Keratinocyte (primary cell): ENCODE measurements at regions not wholly inside any gene's neighbourhood (a gene's known extent, or its start where the extent isn't known, plus 50 kb on each side); places are given as distances from the start of the nearest gene placed in this dataset.

ENCODE experiments used
- DNase-seq: peaks from one replicate; pipeline ENCODE4 v3.0.0-alpha.2; 2011; ENCODE audit warnings: low read depth, missing footprints, low spot score
- FAIRE-seq: peaks from 2 replicates; lab custom pipeline; 2011; peaks lifted over from hg19 to GRCh38; lab: Jason Lieb, UNC
- H2AFZ ChIP-seq: 2 replicates; pipeline ENCODE4 v1.6.0; 2012; ENCODE audit warnings: low read length, control low read depth, inconsistent platforms; ENCODE audit not compliant: control insufficient read depth
- H3K27ac ChIP-seq: 2 replicates; pipeline ENCODE4 v1.5.1; 2011; ENCODE audit warnings: low read length; ENCODE audit not compliant: control insufficient read depth, insufficient read depth
- H3K27me3 ChIP-seq: 3 replicates; pipeline ENCODE4 v1.6.0; 2011; ENCODE audit warnings: low read length; ENCODE audit not compliant: control insufficient read depth, insufficient read depth; ENCODE audit errors: extremely low read depth
- H3K36me3 ChIP-seq, 2 experiments: 2 replicates in 1 of 2; 3 replicates in 1 of 2; pipeline ENCODE4 v1.5.1; 2011; ENCODE audit warnings: low read length in 2 of 2, mild to moderate bottlenecking in 1 of 2; ENCODE audit not compliant: control insufficient read depth in 2 of 2, insufficient read depth in 2 of 2; ENCODE audit errors: extremely low read depth in 1 of 2
- H3K4me1 ChIP-seq: 3 replicates; pipeline ENCODE4 v1.5.1; 2011; ENCODE audit warnings: low read length; ENCODE audit not compliant: control insufficient read depth, insufficient read depth; ENCODE audit errors: extremely low read depth
- H3K4me2 ChIP-seq: 3 replicates; pipeline ENCODE4 v1.6.0; 2011; ENCODE audit warnings: low read depth, low read length; ENCODE audit not compliant: control insufficient read depth, insufficient read depth; ENCODE audit errors: extremely low read depth
- H3K4me3 ChIP-seq, 3 experiments: fragments of 200-600 bp in 1 of 3; sonication (generic) in 1 of 3; 2 replicates in 2 of 3; 3 replicates in 1 of 3; pipeline ENCODE4 v1.5.1; 2011 to 2016; ENCODE audit warnings: low read length in 3 of 3, mild to moderate bottlenecking in 3 of 3, control low read depth in 2 of 3, inconsistent platforms in 1 of 3, low read depth in 1 of 3, mixed read lengths in 1 of 3, mixed run types in 1 of 3, moderate library complexity in 1 of 3; ENCODE audit not compliant: control insufficient read depth in 2 of 3, insufficient read depth in 2 of 3; ENCODE audit errors: extremely low read depth in 1 of 3
- H3K79me2 ChIP-seq: 2 replicates; pipeline ENCODE4 v1.6.0; 2012; ENCODE audit warnings: low read length; ENCODE audit not compliant: control insufficient read depth, insufficient read depth
- H3K9ac ChIP-seq: 3 replicates; pipeline ENCODE4 v1.6.0; 2011; ENCODE audit warnings: low read length; ENCODE audit not compliant: control insufficient read depth, insufficient read depth; ENCODE audit errors: extremely low read depth
- H3K9me1 ChIP-seq: 3 replicates; pipeline ENCODE4 v1.6.0; 2011; ENCODE audit warnings: low read length; ENCODE audit not compliant: control insufficient read depth, insufficient read depth; ENCODE audit errors: extremely low read depth
- H3K9me3 ChIP-seq: 2 replicates; pipeline ENCODE4 v1.5.1; 2012; ENCODE audit warnings: low read depth, low read length; ENCODE audit not compliant: control insufficient read depth
- H4K20me1 ChIP-seq: 3 replicates; pipeline ENCODE4 v1.6.0; 2011; ENCODE audit warnings: low read length; ENCODE audit not compliant: control insufficient read depth, insufficient read depth; ENCODE audit errors: extremely low read depth
- EZH2 ChIP-seq: IDR thresholded peaks from one replicate; pipeline ENCODE4 v1.6.1; 2012; ENCODE audit warnings: inconsistent platforms, mild to moderate bottlenecking, low read length, moderate library complexity
- dilution Hi-C: fragments of 300-500 bp; cut with MboI; formaldehyde crosslinking; loops from one replicate; pipeline ENCODE4 v1.7.0; 2020; ENCODE audit warnings: low sequenced_read_pairs; ENCODE audit not compliant: extremely low pct_ligation_motif_present
- TF ChIP-seq, protein P1 (sequence below), 3 experiments: IDR thresholded peaks in 1 of 3; conservative IDR thresholded peaks in 1 of 3; optimal IDR thresholded peaks in 1 of 3; 2 replicates in 2 of 3; 3 replicates in 1 of 3; pipeline versions ENCODE3 to v1.5.1; 2011; ENCODE audit warnings: low read length in 3 of 3, mild to moderate bottlenecking in 3 of 3, moderate library complexity in 2 of 3, control low read depth in 1 of 3, inconsistent platforms in 1 of 3; ENCODE audit not compliant: insufficient read depth in 2 of 3; ENCODE audit errors: extremely low read depth in 1 of 3

DNA sequence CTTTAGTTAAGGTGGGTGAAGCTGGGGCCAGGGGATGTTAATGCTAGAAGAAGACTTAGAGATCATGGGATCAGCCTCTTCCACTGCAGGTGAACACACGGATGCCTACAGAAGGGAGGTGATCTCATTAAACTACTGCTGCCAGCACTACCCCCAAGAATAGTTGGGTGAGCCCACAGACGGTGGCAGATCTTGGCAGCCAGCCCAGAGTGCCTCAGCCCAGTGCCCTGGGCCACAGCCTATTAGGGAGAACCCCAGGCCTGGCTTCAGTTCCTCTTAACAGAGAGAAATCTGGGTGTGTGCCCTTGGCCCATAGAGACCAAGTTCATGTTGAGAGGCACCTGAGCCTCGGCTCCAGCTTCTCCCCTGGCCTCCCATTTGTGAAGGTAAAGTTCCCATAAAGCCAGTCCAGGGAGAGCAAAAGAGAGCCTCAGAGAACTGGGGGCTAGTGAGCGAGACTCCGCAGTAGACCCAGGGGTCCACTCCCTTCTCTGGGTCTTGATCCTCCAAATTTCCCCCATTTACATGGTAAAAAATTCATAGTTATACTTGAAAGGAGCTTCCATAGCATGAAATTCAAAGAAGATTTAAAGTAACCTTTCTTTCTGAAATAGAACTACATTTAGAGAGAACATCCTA lies 125.0 kb upstream of the CCND2 start:
- Histone ChIP-seq H3K27me3 (no peaks in the 10 kb centered on the region), H3K9ac (no peak overlapping the region), H4K20me1 (no peaks in the 10 kb centered on the region), H3K9me3 (no peaks in the 10 kb centered on the region), H3K4me1 (peaks cover 16% of the 10 kb centered on the region), H3K4me2 (no peak overlapping the region), H3K36me3 (no peaks in the 10 kb centered on the region), H3K27ac (no peak overlapping the region), H2AFZ (no peak overlapping the region), H3K4me3 (no peak overlapping the region), H3K79me2 (no peaks in the 10 kb centered on the region), H3K9me1 (no peaks in the 10 kb centered on the region)
- TF ChIP-seq, protein P1, sequence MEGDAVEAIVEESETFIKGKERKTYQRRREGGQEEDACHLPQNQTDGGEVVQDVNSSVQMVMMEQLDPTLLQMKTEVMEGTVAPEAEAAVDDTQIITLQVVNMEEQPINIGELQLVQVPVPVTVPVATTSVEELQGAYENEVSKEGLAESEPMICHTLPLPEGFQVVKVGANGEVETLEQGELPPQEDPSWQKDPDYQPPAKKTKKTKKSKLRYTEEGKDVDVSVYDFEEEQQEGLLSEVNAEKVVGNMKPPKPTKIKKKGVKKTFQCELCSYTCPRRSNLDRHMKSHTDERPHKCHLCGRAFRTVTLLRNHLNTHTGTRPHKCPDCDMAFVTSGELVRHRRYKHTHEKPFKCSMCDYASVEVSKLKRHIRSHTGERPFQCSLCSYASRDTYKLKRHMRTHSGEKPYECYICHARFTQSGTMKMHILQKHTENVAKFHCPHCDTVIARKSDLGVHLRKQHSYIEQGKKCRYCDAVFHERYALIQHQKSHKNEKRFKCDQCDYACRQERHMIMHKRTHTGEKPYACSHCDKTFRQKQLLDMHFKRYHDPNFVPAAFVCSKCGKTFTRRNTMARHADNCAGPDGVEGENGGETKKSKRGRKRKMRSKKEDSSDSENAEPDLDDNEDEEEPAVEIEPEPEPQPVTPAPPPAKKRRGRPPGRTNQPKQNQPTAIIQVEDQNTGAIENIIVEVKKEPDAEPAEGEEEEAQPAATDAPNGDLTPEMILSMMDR (optimal IDR thresholded peaks at IDR 0.05 in 1 of 3, IDR thresholded peaks at IDR 0.05 in 1 of 3, conservative IDR thresholded peaks at IDR 0.05 in 1 of 3; ENCODE audit: extremely low read depth in 1 of 3, insufficient read depth in 2 of 3, low read length in 3 of 3), result no peak
- TF ChIP-seq EZH2, result no peak
- dilution Hi-C loops, result no loop called here
- no peak for DNase-seq
- FAIRE-seq, result peak; percentile 51

DNA sequence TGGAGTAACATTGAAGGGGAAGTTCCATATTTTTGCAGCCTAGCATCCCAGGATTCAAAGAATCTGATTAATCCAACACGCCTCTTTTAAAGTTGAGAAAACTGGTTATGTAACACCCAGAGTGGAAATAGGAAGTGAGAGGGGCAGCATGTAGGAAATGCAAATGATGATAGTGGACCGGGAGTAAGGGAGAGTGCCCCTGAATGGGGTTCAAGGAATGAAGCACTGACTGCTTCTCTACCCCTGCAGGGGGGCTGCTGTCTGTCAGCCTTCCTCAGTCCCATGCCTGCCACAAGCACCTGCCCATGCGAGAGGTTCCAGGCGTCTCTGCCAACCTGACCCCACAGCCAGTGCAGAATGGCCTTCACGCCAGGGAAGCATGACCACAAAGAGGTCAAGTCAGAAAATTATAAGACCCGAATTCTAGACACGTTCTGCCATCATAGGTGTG lies 126.5 kb upstream of the CCND2 start:
- DNase-seq, result no peak
- TF ChIP-seq, protein P1 (optimal IDR thresholded peaks at IDR 0.05 in 1 of 3, IDR thresholded peaks at IDR 0.05 in 1 of 3, conservative IDR thresholded peaks at IDR 0.05 in 1 of 3; ENCODE audit: extremely low read depth in 1 of 3, insufficient read depth in 2 of 3, low read length in 3 of 3), result no peak
- TF ChIP-seq EZH2, result no peak
- Histone ChIP-seq H2AFZ (no peak overlapping the region), H4K20me1 (no peaks in the 10 kb centered on the region), H3K9me1 (no peaks in the 10 kb centered on the region), H3K36me3 (no peaks in the 10 kb centered on the region), H3K4me3 (no peak overlapping the region), H3K4me2 (no peak overlapping the region), H3K4me1 (peaks cover 19% of the 10 kb centered on the region), H3K9me3 (no peaks in the 10 kb centered on the region), H3K79me2 (no peaks in the 10 kb centered on the region), H3K27ac (no peak overlapping the region), H3K9ac (no peak overlapping the region), H3K27me3 (no peaks in the 10 kb centered on the region)
- no peak for FAIRE-seq
- dilution Hi-C loops, result no loop called here
